Smooth muscle cell (in vitro differentiated cells): ENCODE measurements at regions not wholly inside any gene's neighbourhood (a gene's known extent, or its start where the extent isn't known, plus 50 kb on each side); places are given as distances from the start of the nearest gene placed in this dataset.
A peak's percentile ranks its signal among the peaks of the same experiment; 100 is the strongest.

ENCODE experiments used
- DNase-seq: peaks from one replicate; lab custom pipeline; 2025; ENCODE audit not compliant: unreplicated experiment; lab: John Stamatoyannopoulos, UW
- H2AFZ ChIP-seq: fragments of 200-600 bp; sonication (generic); 2 replicates; pipeline ENCODE4 v1.6.0; 2016; ENCODE audit warnings: antibody characterized with exemption, low read depth, mild to moderate bottlenecking
- H3F3A ChIP-seq: fragments of 200-600 bp; sonication (generic); 2 replicates; pipeline ENCODE4 v1.6.0; 2017; ENCODE audit warnings: antibody characterized with exemption, low read depth
- H3K27ac ChIP-seq: fragments of 200-600 bp; sonication (generic); 2 replicates; pipeline ENCODE4 v1.5.1; 2016; ENCODE audit warnings: low read depth, mild to moderate bottlenecking
- H3K27me3 ChIP-seq: fragments of 200-600 bp; sonication (generic); 2 replicates; pipeline ENCODE4 v1.6.1; 2016; ENCODE audit warnings: low read depth, mild to moderate bottlenecking
- H3K36me3 ChIP-seq: fragments of 200-600 bp; sonication (generic); 2 replicates; pipeline ENCODE4 v1.5.1; 2016; ENCODE audit warnings: low read depth
- H3K4me1 ChIP-seq: fragments of 200-600 bp; sonication (generic); 2 replicates; pipeline ENCODE4 v1.5.1; 2016; ENCODE audit warnings: low read depth
- H3K4me2 ChIP-seq: fragments of 200-600 bp; sonication (generic); 2 replicates; pipeline ENCODE4 v1.6.0; 2016; ENCODE audit warnings: mild to moderate bottlenecking
- H3K4me3 ChIP-seq: fragments of 200-600 bp; sonication (generic); 2 replicates; pipeline ENCODE4 v1.5.1; 2016; ENCODE audit warnings: mild to moderate bottlenecking
- H3K79me2 ChIP-seq: fragments of 200-600 bp; sonication (generic); 2 replicates; pipeline ENCODE4 v1.6.0; 2016; ENCODE audit warnings: low read depth, mild to moderate bottlenecking
- H3K9ac ChIP-seq: fragments of 200-600 bp; sonication (generic); 2 replicates; pipeline ENCODE4 v1.6.0; 2016; ENCODE audit warnings: low read depth
- H3K9me3 ChIP-seq: fragments of 200-600 bp; sonication (generic); replicated peaks from 2 replicates; pipeline ENCODE4 v1.5.1; 2016; ENCODE audit warnings: low read depth
- H4K20me1 ChIP-seq: fragments of 200-600 bp; sonication (generic); 2 replicates; pipeline ENCODE4 v1.6.0; 2016; ENCODE audit warnings: low read depth
- CTCF ChIP-seq: fragments of 200-600 bp; sonication (generic); IDR thresholded peaks from 2 replicates; pipeline ENCODE4 v1.5.1; 2017; ENCODE audit warnings: borderline replicate concordance, mild to moderate bottlenecking, antibody characterized with exemption; ENCODE audit not compliant: insufficient read depth, poor library complexity, severe bottlenecking
- WGBS: methylation state at CpG from one replicate; pipeline ENCODE4 v1.1.7; 2016; ENCODE audit warnings: low lambda C conversion rate; 5-methylcytosine and 5-hydroxymethylcytosine counted together

- TF ChIP-seq CTCF, result no peak
- H3K27me3 ChIP-seq, result no peaks in the 10 kb centered on the region
- H3K27ac ChIP-seq, result peak overlapping the region; percentile 7
- H3F3A ChIP-seq, result peaks cover 16% of the 10 kb centered on the region
- H3K9ac ChIP-seq, result no peak overlapping the region
- no peak for DNase-seq
- H4K20me1 ChIP-seq, result no peaks in the 10 kb centered on the region
- H3K9me3 ChIP-seq, result no peaks in the 10 kb centered on the region
- no peaks in the 10 kb centered on the region for H3K36me3 ChIP-seq
- 83% methylated on average over 9 of the region's 9 CpGs for WGBS
- H3K79me2 ChIP-seq, result no peaks in the 10 kb centered on the region
- H3K4me1 ChIP-seq, result peaks cover 20% of the 10 kb centered on the region
- H2AFZ ChIP-seq, result peak overlapping the region; percentile 1
- H3K4me3 ChIP-seq, result no peak overlapping the region
- peak overlapping the region; percentile 9 for H3K4me2 ChIP-seq
These were observed 124.3 kb upstream of the PELI1 start for GRCh38 chr2:64268330-64269048.

- TF ChIP-seq CTCF, result no peak
- Histone ChIP-seq H3K4me3 (no peak overlapping the region), H3K9ac (peak overlapping the region; percentile 18), H3K36me3 (no peaks in the 10 kb centered on the region), H3K4me2 (peak overlapping the region; percentile 64), H4K20me1 (no peaks in the 10 kb centered on the region), H3K27me3 (no peaks in the 10 kb centered on the region), H3K79me2 (no peaks in the 10 kb centered on the region), H3F3A (peaks cover 18% of the 10 kb centered on the region), H3K27ac (peak overlapping the region; percentile 79), H3K9me3 (no peaks in the 10 kb centered on the region), H2AFZ (peak overlapping the region; percentile 55), H3K4me1 (peaks cover 28% of the 10 kb centered on the region)
- 32% methylated on average over 6 of the region's 6 CpGs for WGBS
- no peak for DNase-seq
These were observed 129.5 kb upstream of the PELI1 start for GRCh38 chr2:64273524-64274398.

- Histone ChIP-seq H3K9ac (no peak overlapping the region), H3K9me3 (no peaks in the 10 kb centered on the region), H3K4me2 (peak overlapping the region; percentile 64), H3F3A (peaks cover 18% of the 10 kb centered on the region), H3K27ac (peak overlapping the region; percentile 79), H3K4me3 (no peak overlapping the region), H3K36me3 (no peaks in the 10 kb centered on the region), H3K4me1 (peaks cover 28% of the 10 kb centered on the region), H2AFZ (no peak overlapping the region), H4K20me1 (no peaks in the 10 kb centered on the region), H3K79me2 (no peaks in the 10 kb centered on the region), H3K27me3 (no peaks in the 10 kb centered on the region)
- no peak for TF ChIP-seq CTCF
- WGBS, result 75% methylated on average over 2 of the region's 2 CpGs
- no peak for DNase-seq
These were observed 130.4 kb upstream of the PELI1 start for GRCh38 chr2:64274399-64275173.
